GM19372 (cell line): ENCODE measurements at regions not wholly inside any gene's neighbourhood (a gene's known extent, or its start where the extent isn't known, plus 50 kb on each side); places are given as distances from the start of the nearest gene placed in this dataset.
"Not testable (repeated sequence)": the region's sequence is repeated elsewhere in the genome, so short reads cannot be mapped to it uniquely, and the experiment has no call there.

ENCODE experiments used
- ATAC-seq: cut with Tn5 transposase; IDR thresholded peaks from one replicate; pipeline ENCODE4 v1.9.1; 2021; ENCODE audit warnings: mild to moderate bottlenecking, low read depth, moderate library complexity; ENCODE audit not compliant: unreplicated experiment

DNA sequence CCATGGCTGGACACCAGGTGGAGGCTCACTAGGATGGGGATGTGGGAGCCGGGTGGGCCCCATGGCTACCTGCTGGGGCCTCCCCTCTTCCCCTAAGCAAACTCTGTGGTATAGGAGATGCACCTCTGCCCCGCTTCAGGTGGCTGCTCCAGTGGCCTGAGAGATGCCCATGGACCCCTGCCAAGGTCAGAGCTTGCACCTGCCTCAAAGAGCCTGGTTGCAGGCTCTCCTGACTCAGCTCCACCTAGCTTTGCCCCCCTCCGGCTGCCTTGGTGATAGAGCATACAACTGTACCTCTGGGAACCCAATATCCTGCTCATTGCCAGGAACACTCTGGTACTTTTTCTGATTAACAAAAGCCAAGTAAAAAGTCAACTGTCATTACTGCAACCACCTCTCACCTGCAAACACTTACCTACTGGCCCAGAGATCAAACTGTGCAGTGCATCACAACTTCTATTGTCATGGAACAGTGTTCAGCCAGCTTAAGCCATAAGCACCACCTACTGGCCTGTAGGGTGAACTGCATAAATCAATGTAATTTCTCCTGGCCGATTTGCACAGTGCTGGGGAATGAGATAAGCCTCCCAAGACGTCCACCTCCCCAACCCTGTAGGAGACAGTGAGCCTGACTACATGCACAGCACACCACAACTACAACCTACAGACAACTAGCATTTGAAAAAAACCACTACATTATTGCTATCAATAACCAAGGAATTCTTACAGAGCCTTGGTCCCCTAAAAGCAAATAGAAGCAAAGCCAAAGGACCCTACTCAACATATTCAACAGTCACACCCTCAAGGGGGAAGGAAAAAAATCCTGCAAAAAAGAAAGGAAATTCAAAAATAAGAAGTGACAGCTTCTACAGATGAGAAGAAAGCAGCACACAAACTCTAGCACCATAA is 352.4 kb upstream of the ARHGEF26 start:
- ATAC-seq: peak; percentile 95

DNA sequence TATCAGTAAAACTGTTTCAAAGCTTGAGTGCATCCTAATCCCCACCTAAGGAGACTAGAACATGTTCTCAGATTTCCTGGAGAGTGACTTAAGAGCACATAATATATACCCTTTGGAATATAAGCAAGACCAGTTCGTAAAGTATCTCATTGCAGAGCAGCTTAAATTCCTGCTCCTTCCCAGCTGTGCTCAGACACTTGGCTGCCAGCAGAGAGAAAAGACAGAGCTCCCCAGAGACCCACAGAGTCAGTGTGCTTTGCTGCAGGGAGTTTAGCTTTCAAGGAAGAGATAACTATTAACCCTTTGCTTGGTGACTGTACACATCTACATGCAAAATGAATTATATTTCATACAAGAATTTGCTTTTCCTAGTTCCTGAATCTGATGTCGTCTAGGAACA is 338.1 kb upstream of the ARHGEF26 start:
- no peak for ATAC-seq

DNA sequence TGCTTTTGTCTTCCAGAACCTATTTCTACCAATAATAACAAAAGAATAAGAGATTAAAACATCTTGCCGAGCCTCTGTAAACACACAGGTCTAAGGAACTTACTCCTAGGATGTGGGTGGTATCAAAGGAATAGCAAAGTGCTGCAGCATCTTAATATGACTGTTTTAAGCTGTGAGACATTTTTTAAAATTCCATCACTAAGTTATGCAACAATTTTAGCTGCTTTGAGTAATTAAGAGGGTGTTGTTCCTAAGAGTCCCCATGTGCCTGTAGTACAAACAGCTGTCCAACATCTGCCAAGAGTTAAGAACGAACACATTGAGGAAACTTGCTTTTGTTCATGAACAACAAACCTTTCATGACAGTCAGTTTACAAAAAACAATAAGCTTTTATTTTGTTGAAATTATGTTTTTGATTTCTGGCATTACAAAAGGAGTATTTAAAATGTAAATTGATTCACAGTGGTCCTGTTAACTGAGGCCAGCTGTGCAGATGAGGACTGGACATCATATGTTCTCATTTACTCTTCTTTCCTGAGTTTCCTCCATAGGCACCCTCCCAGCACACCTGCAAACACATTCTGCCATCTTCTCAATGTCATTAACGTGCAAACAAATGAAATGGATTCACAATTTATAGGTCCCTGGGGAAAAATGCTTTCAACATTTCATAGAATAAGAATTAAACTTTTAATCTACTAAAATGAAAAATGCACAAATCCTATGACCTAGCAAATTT is 337.3 kb upstream of the ARHGEF26 start:
- ATAC-seq: no peak

DNA sequence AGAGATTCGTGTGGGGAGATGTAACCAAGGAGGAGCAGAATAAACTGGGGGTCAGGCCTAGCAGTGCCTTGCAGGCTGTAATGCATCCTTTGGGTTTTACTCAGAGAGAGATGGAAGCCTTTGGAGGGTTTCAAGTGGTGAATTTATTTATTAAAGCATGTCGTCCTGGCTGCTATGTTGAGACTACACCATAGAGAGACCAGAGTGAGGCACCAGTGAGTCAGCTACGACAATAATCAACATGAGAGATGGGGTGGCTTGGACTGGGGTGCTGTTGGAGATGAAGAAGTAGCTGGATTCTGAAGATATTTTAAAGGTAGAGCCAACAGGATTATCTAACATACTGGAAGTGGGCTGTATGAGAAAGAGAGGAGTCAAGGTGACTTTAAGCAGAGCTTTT is 335.3 kb upstream of the ARHGEF26 start:
- peak; percentile 71 for ATAC-seq

DNA sequence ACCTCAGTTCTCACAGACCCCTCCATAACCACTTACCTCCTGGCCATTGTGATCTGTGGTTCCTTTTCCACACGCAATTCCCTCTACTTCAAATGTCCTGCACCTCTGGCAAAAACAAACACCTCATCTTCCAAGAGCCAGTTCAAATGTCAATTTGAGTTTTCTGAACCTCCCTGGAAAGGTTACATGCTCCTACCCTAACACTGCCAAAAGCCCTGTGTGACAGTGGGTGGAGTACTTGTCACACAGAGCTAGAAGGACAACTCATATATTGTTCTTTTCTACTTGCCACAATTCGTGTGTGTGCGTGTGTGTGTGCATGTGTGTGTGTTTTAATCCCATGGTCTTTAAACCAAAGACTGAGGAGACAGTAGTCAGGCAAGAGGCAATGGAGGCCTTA is 331.8 kb upstream of the ARHGEF26 start:
- ATAC-seq: no peak

DNA sequence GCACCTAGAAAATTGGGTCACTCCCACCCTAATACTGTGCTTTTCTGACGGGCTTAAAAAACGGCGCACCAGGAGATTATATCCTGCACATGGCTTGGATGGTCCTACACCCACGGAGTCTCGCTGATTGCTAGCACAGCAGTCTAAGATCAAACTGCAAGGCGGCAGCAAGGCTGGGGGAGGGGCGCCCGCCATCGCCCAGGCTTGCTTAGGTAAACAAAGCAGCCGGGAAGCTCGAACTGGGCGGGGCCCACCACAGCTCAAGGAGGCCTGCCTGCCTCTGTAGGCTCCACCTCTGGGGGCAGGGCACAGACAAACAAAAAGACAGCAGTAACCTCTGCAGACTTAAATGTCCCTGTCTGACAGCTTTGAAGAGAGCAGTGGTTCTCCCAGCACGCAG is 324.1 kb upstream of the ARHGEF26 start:
- not testable (repeated sequence) for ATAC-seq

DNA sequence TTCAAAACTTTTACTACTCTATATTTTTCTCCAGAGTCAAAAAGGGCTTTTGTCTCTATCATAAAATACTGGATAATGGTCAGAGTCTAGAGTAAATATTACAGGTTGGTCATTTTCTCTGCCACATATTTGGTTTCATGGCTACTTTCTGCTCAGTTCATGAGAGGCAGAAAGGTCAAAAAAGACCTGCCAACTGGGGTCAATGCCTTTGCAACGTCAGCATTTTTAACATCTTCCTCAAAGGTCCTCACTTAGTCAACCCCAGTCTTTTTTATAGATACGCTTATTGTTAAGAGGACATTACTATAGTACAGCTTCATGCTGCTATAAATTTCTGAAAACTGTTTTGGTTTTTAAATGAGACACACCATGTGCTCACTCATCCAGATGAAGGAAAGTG is 312.1 kb upstream of the ARHGEF26 start:
- ATAC-seq: no peak

DNA sequence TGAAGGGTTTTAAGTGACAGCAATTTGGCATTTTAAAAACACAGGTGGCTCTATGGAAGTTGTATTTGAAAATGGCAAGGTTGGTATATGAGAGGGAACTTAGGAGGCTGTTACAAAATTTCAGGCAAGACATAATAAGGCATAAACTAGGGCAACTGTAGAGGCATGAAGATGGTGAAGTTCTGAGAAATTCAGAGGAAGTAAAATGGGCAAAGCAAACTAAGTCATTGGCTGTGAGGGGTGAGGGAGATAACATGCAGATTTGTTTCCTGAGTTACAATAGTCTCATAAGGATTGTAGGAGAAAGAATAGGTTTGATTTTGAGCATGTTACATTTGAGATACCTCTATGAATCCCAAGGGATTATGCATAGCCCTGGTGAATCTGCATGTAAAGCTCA is 302.9 kb upstream of the ARHGEF26 start:
- ATAC-seq: no peak

DNA sequence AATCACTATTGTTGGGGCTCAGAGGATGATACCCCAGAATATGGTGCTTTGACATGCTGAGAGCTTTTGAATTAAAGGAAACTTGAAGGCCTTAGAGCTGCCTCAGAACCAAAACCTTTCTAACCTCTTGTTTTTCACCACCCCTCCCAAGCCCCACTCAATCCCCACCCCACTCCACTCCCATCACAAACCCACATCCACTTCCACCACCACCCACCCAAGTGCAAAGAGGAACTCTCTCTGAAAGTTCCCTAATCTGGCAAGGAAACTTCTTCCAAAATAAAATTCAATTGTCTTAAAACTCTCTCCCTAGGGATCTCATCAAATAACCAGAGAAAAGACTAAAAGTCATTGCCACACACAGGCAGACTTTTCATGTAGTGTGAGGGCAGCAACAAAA is 301.2 kb upstream of the ARHGEF26 start:
- no peak for ATAC-seq

DNA sequence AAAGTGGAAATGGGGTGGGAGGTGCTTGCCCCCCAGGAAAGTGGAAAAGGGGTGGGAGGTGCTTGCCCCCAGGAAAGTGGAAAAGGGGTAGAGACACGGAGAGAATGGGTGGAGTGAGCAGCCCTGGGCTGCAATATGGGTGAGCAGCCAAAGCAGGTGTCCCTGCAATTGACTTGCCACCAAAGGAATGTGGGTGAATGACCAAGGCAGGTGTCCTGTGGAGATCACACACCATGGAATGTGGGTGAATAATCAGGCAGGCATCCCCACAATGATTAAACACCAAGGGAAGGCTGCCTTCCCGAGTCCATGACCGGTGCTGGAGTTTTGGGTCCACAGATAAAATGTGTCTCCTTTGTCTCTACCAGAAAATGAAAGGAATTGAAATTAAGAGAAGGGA is 292.8 kb upstream of the ARHGEF26 start:
- not testable (repeated sequence) for ATAC-seq

DNA sequence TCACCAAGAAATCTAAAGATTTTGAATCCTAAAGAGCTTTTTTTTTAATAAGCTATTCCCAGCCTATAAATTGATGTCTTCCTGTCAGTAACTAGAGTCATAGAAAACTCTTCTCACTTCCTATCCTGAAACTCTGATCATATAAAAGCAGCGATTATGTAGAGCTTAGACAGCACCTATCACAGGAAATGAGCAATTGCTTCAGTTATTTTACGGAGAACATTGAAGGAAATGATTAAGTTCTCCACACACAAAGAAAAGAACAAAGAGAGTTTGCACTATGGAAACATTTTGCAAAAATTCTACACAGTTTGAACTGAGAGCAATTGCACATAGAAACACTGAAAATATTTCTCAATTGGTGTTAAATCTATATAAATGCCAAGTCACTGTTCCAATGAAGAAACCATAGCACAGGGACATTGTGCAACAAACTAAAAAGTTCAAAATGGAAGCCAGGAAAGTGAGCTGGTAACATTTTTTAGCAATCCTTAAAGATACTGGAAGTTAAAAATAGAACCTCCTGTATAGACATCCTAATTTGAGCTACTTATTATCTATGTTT is 291.5 kb upstream of the ARHGEF26 start:
- no peak for ATAC-seq

DNA sequence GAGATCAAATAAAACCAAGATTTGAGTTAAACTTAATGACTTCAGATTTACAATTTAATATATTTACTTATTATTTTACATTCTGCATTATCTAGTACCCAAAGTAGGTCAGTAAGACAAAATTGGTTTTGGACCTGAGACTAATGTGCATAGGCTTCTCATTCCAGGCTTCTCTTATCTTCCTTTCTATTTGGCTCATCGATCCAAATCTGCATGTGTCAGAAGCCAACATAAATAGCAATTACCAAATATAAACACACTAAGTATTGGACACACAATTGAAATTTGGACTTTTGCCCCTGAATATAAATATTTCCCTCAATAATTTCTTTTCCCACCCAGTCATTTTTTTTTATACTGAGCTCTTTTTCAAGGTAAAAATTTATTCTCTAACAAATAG is 290.6 kb upstream of the ARHGEF26 start:
- no peak for ATAC-seq

DNA sequence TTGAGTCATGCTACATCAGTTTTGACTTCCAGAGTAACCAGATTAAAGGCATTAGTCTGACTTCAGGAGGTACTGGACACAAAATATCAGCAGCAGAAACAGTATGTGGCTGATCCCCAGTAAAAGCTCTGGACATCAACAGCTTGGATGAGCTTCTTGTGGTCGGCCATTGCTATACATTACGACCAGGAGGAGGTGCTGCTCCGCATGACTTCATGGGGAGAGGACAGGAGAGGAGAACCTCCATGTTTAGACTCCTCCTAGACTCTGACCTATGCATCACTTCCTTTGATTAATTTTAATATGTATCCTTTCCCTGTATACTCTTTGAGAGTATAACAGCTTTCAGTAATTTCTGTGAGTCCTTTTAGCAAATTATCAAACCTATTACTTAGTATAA is 285.6 kb upstream of the ARHGEF26 start:
- ATAC-seq: peak; percentile 92

DNA sequence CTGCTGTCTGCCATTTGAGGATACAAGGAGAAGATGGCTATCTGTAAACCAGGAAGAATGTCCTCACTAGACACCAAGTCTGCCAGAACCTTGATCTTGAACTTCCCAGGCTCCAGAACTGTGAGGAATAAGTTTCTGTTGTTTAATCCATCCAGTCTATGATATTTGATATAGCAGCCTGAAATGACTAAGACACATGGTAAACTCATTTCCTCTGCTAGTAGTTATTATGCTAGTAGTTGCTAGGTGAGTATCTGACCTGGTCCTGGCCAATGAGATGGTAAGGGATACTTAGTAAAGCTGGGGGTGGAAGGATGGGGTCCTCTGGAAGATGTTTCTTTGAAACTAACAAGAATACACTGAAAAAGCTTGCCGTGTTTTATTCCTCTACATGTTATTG is 280.7 kb upstream of the ARHGEF26 start:
- no peak for ATAC-seq

DNA sequence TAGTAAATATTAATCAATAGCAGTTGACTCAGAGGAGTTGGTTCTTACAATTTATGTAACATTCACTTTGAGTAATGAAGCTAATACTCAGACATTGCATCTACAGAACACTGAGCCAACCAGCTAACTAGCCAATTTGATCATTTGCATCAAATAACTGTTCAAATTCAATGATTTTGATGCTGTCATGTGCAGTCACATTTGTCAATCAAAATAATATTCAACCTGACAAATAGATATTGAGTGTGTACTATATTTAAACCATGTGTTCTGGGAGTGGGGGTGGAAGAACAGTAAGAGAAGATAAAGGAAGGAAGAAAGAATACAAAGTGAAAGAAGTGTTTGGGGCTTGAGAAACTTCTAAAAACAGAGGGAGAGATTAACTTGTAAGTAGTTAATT is 277.2 kb upstream of the ARHGEF26 start:
- no peak for ATAC-seq

DNA sequence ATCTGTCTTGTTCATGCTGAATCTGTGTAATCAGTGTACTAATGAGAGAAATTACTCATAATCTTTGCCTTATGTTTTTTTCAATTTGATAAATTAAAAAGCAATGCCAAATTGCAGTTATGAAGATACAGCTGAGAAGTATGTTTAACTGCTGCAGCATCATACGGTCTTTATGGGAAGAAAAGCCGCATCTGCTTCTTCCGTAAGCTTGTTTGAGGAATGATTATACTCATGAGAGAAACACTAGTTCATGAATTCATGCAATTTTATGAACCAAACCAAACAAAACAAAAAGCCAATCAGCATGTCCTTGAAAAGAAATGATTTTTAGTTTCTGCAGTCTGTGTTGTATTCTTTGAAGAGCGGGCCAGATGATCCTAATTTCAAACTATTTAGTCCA is 275.9 kb upstream of the ARHGEF26 start:
- ATAC-seq: no peak

DNA sequence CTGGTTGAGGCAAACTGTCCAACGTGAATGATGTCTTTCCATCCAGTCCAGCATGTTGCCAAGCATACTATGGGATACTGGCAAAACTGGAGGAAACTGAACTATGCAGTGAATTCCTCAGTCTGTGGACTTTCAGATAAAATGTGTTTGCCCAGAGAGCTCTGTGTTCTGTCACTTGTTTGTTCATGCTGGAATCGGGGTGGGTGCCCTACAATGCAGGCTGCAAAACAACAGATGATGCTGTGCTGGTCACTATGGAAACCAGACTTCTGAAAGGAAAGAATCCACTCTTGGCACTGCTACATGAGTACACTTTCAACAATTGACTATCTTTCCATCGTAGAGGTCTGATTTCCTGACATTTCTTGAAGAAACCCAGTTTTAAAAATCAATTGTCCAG is 272.5 kb upstream of the ARHGEF26 start:
- ATAC-seq: no peak

DNA sequence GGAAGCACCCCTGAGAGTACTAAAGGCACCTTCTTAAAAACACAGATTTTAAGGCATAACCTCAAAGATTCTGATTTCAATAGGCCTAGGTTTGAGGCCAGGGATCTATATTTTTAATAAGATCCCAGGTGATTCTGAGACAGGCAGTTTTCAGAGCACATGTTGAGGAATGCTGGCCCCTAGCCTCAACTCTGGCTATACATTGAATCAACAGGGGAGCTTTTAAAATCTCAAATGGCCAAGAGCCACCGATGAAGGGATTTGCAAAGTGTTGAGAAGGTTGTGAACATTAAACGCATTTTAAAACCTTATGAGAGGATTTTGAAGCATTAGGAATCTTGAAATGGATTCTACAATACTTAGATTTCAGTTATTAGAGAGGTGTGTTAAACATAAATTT is 268.8 kb upstream of the ARHGEF26 start:
- ATAC-seq: no peak

DNA sequence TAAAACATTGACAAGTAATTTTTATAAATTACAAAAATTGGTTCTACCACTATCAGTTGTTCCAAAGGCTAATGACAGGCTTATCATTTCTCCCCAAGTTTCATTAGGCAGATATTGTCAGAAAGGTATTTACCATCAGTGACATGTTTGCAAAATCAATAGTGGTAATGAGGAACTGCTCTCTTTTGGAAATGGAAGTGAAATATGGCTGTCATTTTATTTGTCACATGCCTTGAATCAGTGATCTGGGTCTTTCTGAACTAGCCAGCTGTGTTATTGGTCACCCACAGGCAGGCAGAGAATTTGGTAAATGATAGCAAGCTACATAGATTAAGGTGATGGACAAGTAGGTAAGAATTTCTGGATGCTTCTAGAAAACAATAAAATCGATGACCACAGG is 268.0 kb upstream of the ARHGEF26 start:
- ATAC-seq: no peak

DNA sequence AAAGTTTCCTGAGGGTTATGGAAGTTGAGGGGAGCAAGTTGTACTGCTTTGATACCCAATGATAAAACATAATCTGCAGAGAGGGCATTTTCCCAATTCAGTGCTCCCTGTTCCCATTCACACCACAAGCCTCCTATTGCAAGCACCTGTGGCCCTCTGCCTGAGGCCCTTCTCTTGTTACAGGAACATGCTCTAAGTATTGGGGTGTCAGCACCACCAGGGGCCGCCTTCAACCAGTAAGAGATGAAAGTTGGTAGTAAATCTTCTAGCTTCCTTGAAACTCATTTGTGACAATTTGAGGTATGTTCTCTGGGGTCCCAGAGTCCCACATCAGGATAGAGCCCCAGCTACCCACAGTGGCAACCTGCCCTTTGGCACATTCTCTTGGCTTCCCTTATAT is 265.4 kb upstream of the ARHGEF26 start:
- peak; percentile 65 for ATAC-seq

DNA sequence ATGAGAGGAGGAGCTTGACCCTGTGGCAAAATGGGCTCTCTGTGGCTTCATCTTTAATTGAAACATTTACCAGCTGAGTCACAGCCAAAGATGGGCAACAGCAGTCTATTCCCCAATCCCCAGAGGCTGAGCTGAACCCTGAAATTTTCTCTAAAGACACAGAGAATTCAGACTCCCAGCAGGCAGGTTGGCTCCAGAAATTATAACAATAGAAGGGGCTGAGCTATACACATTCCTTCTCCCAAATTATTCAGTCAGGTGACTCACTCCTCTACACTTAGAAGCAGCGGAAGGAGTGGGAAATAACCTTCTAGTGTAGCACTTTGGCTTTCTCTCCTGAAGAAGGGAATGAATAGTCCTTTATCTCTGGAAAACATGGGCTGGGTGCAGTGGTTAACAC is 264.3 kb upstream of the ARHGEF26 start:
- no peak for ATAC-seq

DNA sequence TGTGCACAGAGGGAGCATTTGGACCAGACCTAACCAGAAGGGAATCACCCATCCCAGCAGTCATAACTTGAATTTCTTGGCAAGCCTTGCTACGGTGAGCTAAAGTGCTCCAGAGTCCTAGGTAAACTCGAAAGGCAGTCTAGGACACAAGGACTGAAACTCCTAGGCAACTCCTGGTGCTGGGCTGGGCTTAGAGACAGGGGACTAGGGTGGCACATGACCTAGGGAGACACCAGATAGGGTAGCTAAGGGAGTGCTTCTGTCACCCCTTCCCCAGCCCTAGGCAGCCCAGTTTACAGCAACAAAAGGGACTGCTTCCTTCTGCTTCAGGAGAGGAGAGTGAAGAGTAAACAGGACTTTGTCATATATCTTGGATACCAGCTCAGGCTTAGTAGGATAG is 256.4 kb upstream of the ARHGEF26 start:
- ATAC-seq: no peak
